NCI-H2029 (cell line): ENCODE measurements at regions not wholly inside any gene's neighbourhood (a gene's known extent, or its start where the extent isn't known, plus 50 kb on each side); places are given as distances from the start of the nearest gene placed in this dataset.
A peak's percentile ranks its signal among the peaks of the same experiment; 100 is the strongest.
"Not testable (repeated sequence)": the region's sequence is repeated elsewhere in the genome, so short reads cannot be mapped to it uniquely, and the experiment has no call there.

Experiments used
- DNase-seq: peaks from one replicate; lab custom pipeline; 2025; lab: John Stamatoyannopoulos, UW

DNA sequence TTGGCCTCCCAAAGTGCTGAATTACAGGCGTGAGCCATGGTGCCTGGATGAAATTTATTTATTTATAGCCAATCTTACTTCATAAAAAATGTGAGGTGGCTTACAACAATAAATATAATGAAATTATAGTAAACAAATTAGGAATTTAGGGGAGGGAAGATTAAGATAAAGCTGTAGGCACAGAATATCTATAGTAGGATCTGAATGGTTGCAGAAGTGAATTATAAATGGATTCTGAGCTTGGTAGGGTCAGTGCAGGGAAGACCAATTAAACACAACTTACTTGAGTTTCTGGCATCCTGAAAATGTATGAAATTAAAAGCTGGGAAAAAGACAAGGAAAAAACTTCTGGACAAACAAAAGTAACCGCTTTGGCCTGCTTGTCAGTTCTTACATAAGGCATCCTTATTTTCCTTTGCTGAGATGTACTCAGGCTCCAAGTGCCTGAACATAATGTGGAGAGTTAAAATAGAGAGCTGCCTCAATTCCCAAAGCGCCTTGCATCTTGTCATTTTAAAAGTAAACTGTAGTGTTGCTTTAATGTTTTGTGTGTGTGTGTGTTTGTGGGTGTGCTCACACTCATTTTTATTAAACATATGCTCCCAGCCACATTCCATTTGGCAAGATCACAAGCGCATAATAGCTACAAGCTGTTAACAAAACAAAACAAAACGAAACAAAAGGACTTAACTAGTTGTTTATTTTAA, 247.3 kb downstream of the S1PR1 start:
- no peak for DNase-seq

DNA sequence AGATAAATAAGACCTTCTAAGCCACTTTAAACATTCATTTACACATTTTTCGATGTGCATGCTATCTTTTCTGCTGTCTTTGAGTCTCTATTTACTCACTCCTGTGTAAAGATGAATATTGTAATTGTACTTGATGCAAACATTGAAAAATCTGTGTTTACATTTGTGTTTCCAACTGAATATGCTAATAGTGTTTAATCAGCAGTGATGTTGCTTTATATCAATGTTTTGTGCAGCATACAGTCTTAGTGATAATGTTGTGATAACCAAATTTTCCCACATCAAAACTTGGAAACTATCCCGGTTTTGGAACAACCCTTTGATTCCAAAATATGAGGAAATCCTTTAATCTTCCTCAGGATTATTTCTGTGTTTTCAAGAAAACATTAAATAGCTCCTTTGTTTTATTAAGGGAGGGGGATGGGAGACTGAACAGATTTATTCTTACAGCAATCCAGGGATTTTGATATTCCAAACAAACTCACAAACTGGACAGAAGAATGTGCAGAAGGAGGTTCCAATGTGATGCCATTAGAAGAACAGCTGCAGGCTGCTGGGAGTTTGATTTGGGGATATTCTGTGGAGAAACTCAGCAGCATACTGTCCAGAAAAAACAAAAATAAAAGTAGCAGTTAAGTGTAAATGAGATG, 248.0 kb downstream of the S1PR1 start:
- DNase-seq = no peak

GRCh38 chr1:101485712-101486111, 248.9 kb downstream of the S1PR1 start:
- no peak for DNase-seq

DNA sequence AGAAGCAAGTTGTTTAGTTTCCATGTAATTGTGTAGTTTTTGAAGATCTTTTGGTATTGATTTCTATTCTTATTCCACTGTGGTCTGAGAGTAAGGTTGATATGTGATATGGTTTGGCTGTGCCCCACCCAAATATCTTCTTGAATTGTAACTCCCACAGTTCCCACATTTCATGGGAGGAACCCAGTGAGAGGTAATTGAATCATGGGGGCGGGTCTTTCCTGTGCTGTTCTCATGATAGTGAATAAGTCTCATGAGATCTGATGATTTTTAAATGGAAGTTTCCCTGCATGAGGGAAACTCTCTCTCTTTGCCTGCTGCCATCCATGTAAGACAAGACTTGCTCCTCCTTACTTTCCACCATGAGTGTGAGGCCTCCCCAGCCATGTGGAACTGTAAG, 255.3 kb downstream of the S1PR1 start:
- DNase-seq = not testable (repeated sequence)

DNA sequence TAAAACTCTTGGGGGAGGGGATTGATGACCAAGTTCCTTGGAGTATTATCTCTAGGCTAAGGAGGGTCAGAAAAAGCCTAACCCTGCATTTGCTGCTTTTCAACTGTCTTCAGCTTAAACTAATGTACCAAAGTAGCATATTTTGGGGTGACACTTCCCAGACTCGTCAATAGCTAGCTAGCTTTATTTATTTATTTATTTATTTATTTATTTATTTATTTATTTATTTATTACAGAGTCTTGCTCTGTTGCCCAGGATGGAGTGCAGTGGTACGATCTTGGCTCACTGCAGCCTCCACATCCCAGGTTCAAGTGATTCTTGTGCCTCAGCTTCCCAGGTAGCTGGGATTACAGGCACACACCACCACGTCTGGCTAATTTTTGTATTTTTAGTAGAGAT, 257.1 kb downstream of the S1PR1 start:
- DNase-seq = not testable (repeated sequence)

DNA sequence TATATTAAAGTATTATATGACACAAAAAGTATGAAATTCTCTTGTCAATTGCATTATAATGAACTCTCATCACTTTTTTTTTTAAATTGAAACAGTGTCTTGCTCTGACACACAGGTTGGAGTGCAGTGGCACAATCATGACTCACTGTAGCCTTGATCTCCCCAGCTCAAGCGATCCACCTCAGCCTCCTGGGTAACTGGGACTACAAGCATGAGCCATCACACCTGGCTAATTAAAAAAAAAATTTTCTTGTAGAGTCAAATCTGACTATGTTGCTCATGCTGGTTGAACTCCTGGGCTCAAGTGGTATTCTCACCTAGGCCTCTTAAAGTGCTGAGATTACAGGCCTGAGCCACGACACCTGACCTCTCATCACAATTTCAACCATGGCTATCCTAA, 259.3 kb downstream of the S1PR1 start:
- no peak for DNase-seq

DNA sequence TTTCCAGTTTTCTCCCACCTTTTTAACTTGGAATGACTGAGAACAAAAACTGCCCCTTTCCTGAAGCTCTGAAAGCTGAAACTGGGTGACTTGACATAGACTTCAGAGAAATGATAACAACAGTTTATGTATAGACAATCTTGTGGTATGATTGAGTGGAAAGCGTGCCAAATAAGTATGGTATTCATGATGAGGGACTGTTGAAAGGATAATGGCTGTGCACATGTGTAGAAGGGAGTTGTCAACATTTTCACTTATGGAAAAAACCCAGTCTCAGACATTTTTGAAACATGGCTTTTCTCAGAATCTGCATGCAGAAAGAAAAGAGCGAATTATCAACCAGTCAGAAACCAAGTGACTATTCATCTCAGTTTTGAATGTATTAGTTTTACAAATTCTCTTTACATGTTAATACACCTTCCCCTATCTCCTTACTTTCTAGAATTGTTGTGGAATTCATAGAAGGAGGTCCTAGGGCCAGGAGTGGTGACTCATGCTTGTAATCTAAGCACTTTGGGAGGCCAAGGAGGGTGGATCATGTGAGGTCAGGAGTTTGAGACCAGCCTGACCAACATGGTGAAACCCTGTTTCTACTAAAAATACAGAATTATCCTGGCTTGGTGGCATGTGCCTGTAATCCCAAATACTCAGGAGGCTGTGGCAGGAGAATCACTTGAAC, 261.2 kb downstream of the S1PR1 start:
- no peak for DNase-seq

GRCh38 chr1:101504106-101504505, 267.3 kb downstream of the S1PR1 start:
- not testable (repeated sequence) for DNase-seq

DNA sequence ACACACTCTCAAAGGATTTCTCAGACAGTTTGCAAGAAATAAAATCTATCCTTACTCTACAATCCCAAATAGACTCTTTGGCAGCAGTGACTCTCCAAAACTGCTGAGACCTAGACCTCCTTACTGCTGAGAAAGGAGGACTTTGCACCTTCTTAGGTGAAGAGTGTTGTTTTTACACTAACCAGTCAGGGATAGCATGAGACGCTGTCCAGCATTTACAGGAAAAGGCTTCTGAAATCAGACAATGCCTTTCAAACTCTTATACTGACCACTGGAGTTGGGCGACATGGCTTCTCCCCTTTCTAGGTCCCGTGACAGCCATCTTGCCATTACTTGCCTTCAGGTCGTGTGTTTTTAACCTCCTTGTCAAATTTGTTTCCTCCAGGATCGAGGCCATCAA, 268.4 kb downstream of the S1PR1 start:
- DNase-seq = not testable (repeated sequence)

GRCh38 chr1:101506541-101507164, 269.8 kb downstream of the S1PR1 start:
- peak; percentile 31 for DNase-seq

DNA sequence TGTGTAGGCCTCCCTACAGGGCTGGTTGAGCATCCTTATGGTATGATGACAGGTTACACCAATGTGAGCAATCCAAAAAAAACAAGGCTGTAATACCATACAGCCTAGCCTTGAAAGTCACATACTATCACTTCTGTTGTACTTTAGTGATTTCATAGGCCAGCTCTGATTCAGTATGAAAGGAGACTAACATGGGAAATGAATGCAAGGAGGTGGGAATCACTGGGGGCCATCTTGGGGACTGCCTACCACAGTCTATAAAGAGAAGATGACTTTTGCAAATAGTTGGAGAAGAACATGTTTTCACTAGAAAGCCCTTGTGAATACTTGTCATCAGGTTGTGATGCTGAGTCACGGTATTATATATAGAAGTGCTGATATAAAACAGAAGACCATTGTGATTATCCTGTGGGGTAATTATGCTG, 270.7 kb downstream of the S1PR1 start:
- DNase-seq = no peak

GRCh38 chr1:101508913-101509312, 272.1 kb downstream of the S1PR1 start:
- no peak for DNase-seq

- no peak for DNase-seq
Measured at GRCh38 chr1:101509370-101509769, 272.6 kb downstream of the S1PR1 start.

DNA sequence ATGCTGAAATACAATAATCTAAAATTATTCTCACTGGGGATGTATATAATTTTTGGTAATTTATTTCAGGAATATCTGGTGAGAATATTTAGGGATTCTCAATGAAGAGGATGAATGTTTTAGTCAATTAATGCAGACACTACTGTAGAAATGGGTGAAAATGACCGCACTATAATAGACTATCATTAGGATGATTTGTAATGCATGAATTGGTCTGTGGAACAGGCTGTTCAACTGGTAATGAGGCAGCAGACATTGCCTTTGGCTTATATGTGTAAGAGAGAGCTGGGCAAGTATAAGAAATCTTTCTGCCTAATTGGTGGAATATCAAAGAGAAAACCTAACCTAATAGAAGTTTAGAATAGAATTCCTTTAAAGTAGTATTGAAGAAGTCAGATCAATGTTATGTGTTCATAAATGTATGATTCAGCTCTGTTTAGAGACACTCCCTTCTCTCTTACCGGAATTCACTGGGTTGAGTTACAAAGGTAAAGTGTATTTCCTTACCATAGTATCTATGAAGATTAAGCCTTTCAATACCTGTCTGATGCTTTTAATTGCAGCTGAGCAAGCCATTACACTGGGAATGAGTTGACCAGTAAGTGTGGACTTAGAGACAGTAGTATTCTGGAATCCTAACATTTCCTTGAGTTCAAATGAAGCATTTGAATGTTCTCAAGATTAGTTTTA, 274.5 kb downstream of the S1PR1 start:
- no peak for DNase-seq

- DNase-seq = peak; percentile 15
Measured at GRCh38 chr1:101520302-101520701, 283.5 kb downstream of the S1PR1 start.

- no peak for DNase-seq
Measured at GRCh38 chr1:101522486-101522885, 285.7 kb downstream of the S1PR1 start.

DNA sequence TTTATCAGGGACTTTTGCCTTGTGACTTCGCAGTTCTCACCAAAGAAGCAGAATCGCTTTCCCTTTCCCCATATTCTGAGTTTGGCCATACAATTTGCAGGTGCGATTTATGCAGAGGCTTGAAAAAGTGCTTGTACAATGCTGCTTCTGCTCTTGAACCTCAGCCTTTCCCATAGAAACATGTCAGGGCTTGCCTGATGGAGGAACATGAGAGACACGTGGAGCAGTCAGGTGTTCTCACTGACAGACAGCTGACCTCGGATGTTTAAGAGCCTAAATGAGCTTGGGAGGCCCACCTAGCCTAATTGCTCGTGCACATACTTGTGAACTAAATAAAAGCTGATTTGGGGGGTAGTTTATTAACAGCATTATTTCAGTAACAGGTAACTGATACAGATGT, 290.0 kb downstream of the S1PR1 start:
- DNase-seq = no peak

DNA sequence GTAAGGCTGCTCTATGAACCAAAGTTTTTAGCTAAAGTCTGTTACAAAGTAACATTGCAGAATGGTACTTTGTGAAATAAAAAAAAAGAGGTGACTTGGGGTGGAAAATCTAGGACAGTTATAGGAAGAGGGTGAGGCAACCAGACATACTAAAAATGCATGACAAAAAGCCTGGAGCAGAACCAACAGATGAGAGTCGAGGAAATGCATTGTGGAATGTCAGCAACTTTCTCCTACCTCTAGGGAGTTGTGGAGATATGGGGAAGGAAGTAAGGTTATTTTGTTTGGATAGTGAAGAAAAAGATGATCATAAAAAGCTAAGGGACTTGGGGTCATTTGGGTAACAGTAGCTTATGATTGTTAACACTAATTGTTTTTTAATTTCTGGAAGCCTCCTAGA, 295.6 kb downstream of the S1PR1 start:
- no peak for DNase-seq

GRCh38 chr1:101540161-101540560, 303.3 kb downstream of the S1PR1 start:
- DNase-seq = no peak

- no peak for DNase-seq
Measured at GRCh38 chr1:101546885-101547284, 310.1 kb downstream of the S1PR1 start.

- no peak for DNase-seq
Measured at GRCh38 chr1:101547357-101547756, 310.5 kb downstream of the S1PR1 start.

- no peak for DNase-seq
Measured at GRCh38 chr1:101548376-101548775, 311.6 kb downstream of the S1PR1 start.
